Superior temporal gyrus (tissue), 1 donor: ENCODE measurements at regions not wholly inside any gene's neighbourhood (a gene's known extent, or its start where the extent isn't known, plus 50 kb on each side); places are given as distances from the start of the nearest gene placed in this dataset.
"Not testable (repeated sequence)": the region's sequence is repeated elsewhere in the genome, so short reads cannot be mapped to it uniquely, and the experiment has no call there.

Source experiments
- DNase-seq: peaks from one replicate; pipeline ENCODE4 v3.0.0-alpha.2; 2016; ENCODE audit errors: extremely low spot score

GRCh38 chr4:84224522-84224921 lies 274.6 kb downstream of the NKX6-1 start:
- no peak for DNase-seq

- DNase-seq = no peak
Observed at GRCh38 chr4:84221704-84222103, 277.4 kb downstream of the NKX6-1 start.

GRCh38 chr4:84220990-84221389 lies 278.1 kb downstream of the NKX6-1 start:
- no peak for DNase-seq

GRCh38 chr4:84219656-84220055 lies 279.4 kb downstream of the NKX6-1 start:
- no peak for DNase-seq

GRCh38 chr4:84218031-84218430 lies 281.1 kb downstream of the NKX6-1 start:
- DNase-seq = no peak

- no peak for DNase-seq
Observed at GRCh38 chr4:84215217-84215616, 283.9 kb downstream of the NKX6-1 start.

- not testable (repeated sequence) for DNase-seq
Observed at GRCh38 chr4:84206226-84206625, 292.9 kb downstream of the NKX6-1 start.

- DNase-seq = no peak
Observed at GRCh38 chr4:84189144-84189543, 309.9 kb downstream of the NKX6-1 start.

GRCh38 chr4:84179409-84179808 lies 319.7 kb downstream of the NKX6-1 start:
- DNase-seq = no peak

- no peak for DNase-seq
Observed at GRCh38 chr4:84177831-84178542, 321.1 kb downstream of the NKX6-1 start.

GRCh38 chr4:84176016-84176415 lies 323.1 kb downstream of the NKX6-1 start:
- DNase-seq = no peak

GRCh38 chr4:84171871-84172270 lies 327.2 kb downstream of the NKX6-1 start:
- DNase-seq = no peak

- no peak for DNase-seq
Observed at GRCh38 chr4:84167564-84167963, 331.5 kb downstream of the NKX6-1 start.

GRCh38 chr4:84167093-84167492 lies 332.0 kb downstream of the NKX6-1 start:
- no peak for DNase-seq

GRCh38 chr4:84166486-84166885 lies 332.6 kb downstream of the NKX6-1 start:
- DNase-seq = no peak

GRCh38 chr4:84164201-84164600 lies 334.9 kb downstream of the NKX6-1 start:
- no peak for DNase-seq

- DNase-seq = no peak
Observed at GRCh38 chr4:84159762-84160161, 339.3 kb downstream of the NKX6-1 start.

- no peak for DNase-seq
Observed at GRCh38 chr4:84158670-84159069, 340.4 kb downstream of the NKX6-1 start.

GRCh38 chr4:84151574-84151973 lies 347.5 kb downstream of the NKX6-1 start:
- no peak for DNase-seq

GRCh38 chr4:84150177-84150576 lies 348.9 kb downstream of the NKX6-1 start:
- no peak for DNase-seq

- DNase-seq = no peak
Observed at GRCh38 chr4:84147831-84148230, 351.3 kb downstream of the NKX6-1 start.

GRCh38 chr4:84146300-84146959 lies 352.7 kb downstream of the NKX6-1 start:
- no peak for DNase-seq

- no peak for DNase-seq
Observed at GRCh38 chr4:84145176-84145575, 353.9 kb downstream of the NKX6-1 start.

GRCh38 chr4:84126911-84127310 lies 372.2 kb downstream of the NKX6-1 start:
- not testable (repeated sequence) for DNase-seq
